ENCODE measurements at regions not wholly inside any gene's neighbourhood (a gene's known extent, or its start where the extent isn't known, plus 50 kb on each side); places are given as distances from the start of the nearest gene placed in this dataset.

DNA sequence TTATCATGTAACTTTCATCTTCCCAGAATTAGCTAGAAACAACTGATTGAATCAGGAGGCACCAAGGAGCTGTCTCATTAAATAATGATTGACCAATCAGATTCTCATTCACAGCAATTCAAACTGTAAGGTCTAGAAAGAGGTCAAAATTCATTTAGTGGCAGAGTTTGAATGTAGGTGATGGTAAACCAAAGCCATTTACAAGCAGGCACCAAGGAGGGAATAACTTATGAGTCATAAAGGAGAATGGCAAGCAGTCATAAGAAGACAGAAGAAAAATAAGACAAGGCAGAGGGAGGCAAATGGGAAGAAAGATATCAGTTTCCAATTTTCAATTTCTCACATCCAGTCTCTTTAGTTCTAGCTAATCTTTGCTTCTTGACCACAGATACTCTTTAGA lies 52.9 kb upstream of the DEFB112 start:
- TF ChIP-seq POLR2A (IDR thresholded peaks at IDR 0.05): no peak
- TF ChIP-seq, protein P1, sequence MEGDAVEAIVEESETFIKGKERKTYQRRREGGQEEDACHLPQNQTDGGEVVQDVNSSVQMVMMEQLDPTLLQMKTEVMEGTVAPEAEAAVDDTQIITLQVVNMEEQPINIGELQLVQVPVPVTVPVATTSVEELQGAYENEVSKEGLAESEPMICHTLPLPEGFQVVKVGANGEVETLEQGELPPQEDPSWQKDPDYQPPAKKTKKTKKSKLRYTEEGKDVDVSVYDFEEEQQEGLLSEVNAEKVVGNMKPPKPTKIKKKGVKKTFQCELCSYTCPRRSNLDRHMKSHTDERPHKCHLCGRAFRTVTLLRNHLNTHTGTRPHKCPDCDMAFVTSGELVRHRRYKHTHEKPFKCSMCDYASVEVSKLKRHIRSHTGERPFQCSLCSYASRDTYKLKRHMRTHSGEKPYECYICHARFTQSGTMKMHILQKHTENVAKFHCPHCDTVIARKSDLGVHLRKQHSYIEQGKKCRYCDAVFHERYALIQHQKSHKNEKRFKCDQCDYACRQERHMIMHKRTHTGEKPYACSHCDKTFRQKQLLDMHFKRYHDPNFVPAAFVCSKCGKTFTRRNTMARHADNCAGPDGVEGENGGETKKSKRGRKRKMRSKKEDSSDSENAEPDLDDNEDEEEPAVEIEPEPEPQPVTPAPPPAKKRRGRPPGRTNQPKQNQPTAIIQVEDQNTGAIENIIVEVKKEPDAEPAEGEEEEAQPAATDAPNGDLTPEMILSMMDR (IDR thresholded peaks at IDR 0.05): no peak
